ENCODE measurements at regions not wholly inside any gene's neighbourhood (a gene's known extent, or its start where the extent isn't known, plus 50 kb on each side); places are given as distances from the start of the nearest gene placed in this dataset.
"Not testable (repeated sequence)": the region's sequence is repeated elsewhere in the genome, so short reads cannot be mapped to it uniquely, and the experiment has no call there.

DNA sequence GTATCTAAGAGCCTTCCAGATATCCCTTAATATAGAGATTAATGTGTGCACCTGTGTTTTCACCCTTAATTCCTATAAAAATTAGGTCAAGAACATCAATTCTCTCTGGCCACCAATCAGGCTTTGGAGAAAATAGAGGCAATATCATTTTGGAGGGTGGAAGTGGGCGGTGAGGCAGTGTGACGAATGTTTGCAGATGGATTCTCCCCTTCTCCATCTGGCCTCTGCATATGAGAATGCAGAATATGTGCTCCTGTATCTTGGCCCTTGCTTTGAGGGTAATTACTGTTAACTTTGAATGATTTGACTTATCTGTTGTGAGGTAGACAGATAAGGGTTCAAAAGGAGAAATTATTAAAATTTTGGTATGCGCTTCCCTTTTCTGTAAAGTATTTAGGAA lies 304.0 kb upstream of the NPSR1 start:
- Histone ChIP-seq H3K4me1 (ENCODE audit: insufficient read depth, low read length) (no peaks in the 10 kb centered on the region), H3K4me3 (ENCODE audit: low read length) (no peak overlapping the region)

DNA sequence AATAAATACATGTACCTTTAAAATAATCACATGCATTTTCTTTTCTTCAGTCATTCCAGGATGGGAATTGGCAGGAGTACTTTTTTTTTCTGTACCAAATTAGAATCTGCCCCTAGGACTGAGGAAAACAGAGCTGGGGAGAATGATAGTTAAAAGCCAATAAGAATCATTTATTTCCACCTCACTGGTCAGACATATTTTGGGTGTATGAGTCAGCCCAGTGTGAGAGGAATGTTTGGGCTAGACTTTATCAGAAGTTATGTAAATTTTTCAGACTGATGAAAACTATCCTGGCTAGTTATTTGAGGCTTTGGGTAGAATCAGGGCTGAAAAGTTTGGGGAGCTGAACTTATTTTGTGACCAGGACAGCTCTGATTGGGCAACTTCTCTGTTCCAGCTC lies 303.1 kb upstream of the NPSR1 start:
- Histone ChIP-seq H3K36me3 (ENCODE audit: insufficient read depth, low read length) (no peaks in the 10 kb centered on the region), H3K4me1 (ENCODE audit: insufficient read depth, low read length) (no peaks in the 10 kb centered on the region), H2AFZ (ENCODE audit: low read depth, low read length) (no peak overlapping the region), H3K9me3 (ENCODE audit: low read length) (no peaks in the 10 kb centered on the region), H3K27me3 (ENCODE audit: insufficient read depth, low read length) (no peaks in the 10 kb centered on the region), H3K4me3 (ENCODE audit: low read length) (no peak overlapping the region)

More for the DNA sequence above, 304.0 kb upstream of the NPSR1 start:
- Histone ChIP-seq H3K36me3 (ENCODE audit: insufficient read depth, low read length) (no peaks in the 10 kb centered on the region), H2AFZ (ENCODE audit: low read depth, low read length) (no peak overlapping the region), H3K9me3 (ENCODE audit: low read length) (no peaks in the 10 kb centered on the region), H3K27me3 (ENCODE audit: insufficient read depth, low read length) (no peaks in the 10 kb centered on the region)

GRCh38 chr7:34357068-34357467 lies 300.9 kb upstream of the NPSR1 start:
- Histone ChIP-seq H3K36me3 (ENCODE audit: insufficient read depth, low read length) (no peaks in the 10 kb centered on the region), H3K9me3 (ENCODE audit: low read length) (no peaks in the 10 kb centered on the region), H3K27me3 (ENCODE audit: insufficient read depth, low read length) (no peaks in the 10 kb centered on the region), H3K4me1 (ENCODE audit: insufficient read depth, low read length) (no peaks in the 10 kb centered on the region), H2AFZ (ENCODE audit: low read depth, low read length) (no peak overlapping the region), H3K4me3 (ENCODE audit: low read length) (no peak overlapping the region)

DNA sequence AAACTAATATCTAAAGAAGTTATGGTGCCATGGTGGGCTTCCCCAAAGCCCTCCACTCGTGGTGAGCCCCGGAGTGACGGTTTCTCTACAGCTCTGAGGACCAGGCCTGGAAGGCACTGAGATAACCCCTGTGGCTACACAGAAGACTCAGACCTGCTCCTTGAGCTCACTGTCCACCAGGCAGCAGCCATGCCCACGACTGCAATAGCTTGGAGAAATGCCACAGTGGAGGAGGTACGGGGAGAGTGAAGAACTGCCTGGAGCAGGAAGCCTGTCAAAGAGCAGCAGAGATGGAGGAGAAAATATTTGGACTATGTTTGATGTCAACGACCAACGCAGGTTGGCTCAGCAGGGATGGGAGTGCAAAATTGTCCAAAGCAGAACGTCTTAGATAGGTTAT lies 300.1 kb upstream of the NPSR1 start:
- Histone ChIP-seq H2AFZ (ENCODE audit: low read depth, low read length) (no peak overlapping the region), H3K4me1 (ENCODE audit: insufficient read depth, low read length) (no peaks in the 10 kb centered on the region), H3K36me3 (ENCODE audit: insufficient read depth, low read length) (no peaks in the 10 kb centered on the region), H3K9me3 (ENCODE audit: low read length) (no peaks in the 10 kb centered on the region), H3K27me3 (ENCODE audit: insufficient read depth, low read length) (no peaks in the 10 kb centered on the region), H3K4me3 (ENCODE audit: low read length) (no peak overlapping the region)

- not testable (repeated sequence) for H2AFZ ChIP-seq (ENCODE audit: low read depth, low read length); H3K4me3 ChIP-seq (ENCODE audit: low read length); H3K36me3 ChIP-seq (ENCODE audit: insufficient read depth, low read length); H3K4me1 ChIP-seq (ENCODE audit: insufficient read depth, low read length); H3K9me3 ChIP-seq (ENCODE audit: low read length); H3K27me3 ChIP-seq (ENCODE audit: insufficient read depth, low read length)
Observed at GRCh38 chr7:34358578-34358977, 299.4 kb upstream of the NPSR1 start.

- Histone ChIP-seq H3K9me3 (ENCODE audit: low read length) (no peaks in the 10 kb centered on the region), H3K4me3 (ENCODE audit: low read length) (no peak overlapping the region), H3K27me3 (ENCODE audit: insufficient read depth, low read length) (no peaks in the 10 kb centered on the region), H2AFZ (ENCODE audit: low read depth, low read length) (no peak overlapping the region), H3K36me3 (ENCODE audit: insufficient read depth, low read length) (no peaks in the 10 kb centered on the region), H3K4me1 (ENCODE audit: insufficient read depth, low read length) (no peaks in the 10 kb centered on the region)
Observed at GRCh38 chr7:34361663-34362250, 296.3 kb upstream of the NPSR1 start.

DNA sequence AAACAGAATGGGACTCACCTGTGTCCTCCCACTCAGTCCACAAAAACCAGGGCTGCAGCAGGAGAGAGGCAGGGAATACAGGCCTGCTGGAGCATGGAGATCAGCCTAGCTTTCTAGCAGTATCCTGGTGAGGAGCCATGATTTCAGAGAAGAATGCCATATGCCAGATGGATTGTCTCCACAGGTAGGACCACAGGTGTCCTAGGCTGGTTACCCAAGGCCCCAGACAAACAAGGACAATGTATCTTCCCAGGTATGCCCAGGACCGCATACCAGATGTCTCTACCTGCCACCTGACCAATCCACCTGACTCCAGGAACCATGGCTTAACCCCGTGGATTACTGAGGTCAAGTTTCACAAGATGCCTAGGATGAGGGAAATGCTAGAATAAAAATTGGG lies 295.4 kb upstream of the NPSR1 start:
- no peak overlapping the region for H3K4me3 ChIP-seq (ENCODE audit: low read length)

DNA sequence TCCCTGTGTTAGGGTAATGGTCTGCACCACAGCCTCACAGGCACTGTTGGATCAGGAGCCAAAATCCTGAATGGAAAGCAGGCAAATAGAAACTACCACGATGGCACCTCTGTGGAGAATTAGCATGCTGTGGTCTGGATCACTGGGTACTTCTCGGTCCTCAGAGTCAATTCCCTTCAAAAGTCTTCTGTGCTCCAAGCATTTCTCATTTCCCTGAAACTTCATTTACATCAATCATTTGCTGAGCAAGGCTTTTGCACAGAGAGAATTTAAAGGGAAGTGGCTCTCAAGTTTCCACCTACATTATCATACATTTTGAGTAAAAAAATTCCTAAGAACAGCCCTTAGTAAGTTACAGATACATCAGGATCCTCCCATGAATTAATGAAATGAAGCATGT lies 293.9 kb upstream of the NPSR1 start:
- no peaks in the 10 kb centered on the region for H3K4me1 ChIP-seq (ENCODE audit: insufficient read depth, low read length)
- no peaks in the 10 kb centered on the region for H3K27me3 ChIP-seq (ENCODE audit: insufficient read depth, low read length)
- no peak overlapping the region for H2AFZ ChIP-seq (ENCODE audit: low read depth, low read length)
- H3K36me3 ChIP-seq (ENCODE audit: insufficient read depth, low read length): no peaks in the 10 kb centered on the region
- H3K4me3 ChIP-seq (ENCODE audit: low read length): no peak overlapping the region
- no peaks in the 10 kb centered on the region for H3K9me3 ChIP-seq (ENCODE audit: low read length)

More for the DNA sequence above, 295.4 kb upstream of the NPSR1 start:
- Histone ChIP-seq H2AFZ (ENCODE audit: low read depth, low read length) (no peak overlapping the region), H3K4me1 (ENCODE audit: insufficient read depth, low read length) (no peaks in the 10 kb centered on the region), H3K36me3 (ENCODE audit: insufficient read depth, low read length) (no peaks in the 10 kb centered on the region), H3K9me3 (ENCODE audit: low read length) (no peaks in the 10 kb centered on the region), H3K27me3 (ENCODE audit: insufficient read depth, low read length) (no peaks in the 10 kb centered on the region)

DNA sequence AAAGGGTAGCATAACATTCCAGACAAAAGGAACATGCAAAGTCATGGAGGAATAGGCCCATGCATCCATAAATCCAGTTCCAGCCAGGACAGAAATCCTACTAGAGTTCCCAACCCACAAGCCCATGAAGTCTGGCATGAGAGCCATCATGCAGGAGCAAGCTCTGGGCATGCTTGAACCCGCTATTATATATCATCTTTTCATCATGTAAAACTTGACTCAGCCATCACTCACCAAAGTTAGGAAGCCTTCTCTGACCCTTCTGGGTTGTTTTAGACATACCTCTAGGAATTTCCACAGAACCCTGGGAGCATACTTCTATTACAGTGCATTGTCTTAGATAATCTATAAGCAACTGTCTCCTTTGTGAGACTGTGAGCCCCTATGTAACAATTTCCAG lies 293.0 kb upstream of the NPSR1 start:
- H3K4me3 ChIP-seq (ENCODE audit: low read length): no peak overlapping the region
- no peaks in the 10 kb centered on the region for H3K4me1 ChIP-seq (ENCODE audit: insufficient read depth, low read length)
- H3K27me3 ChIP-seq (ENCODE audit: insufficient read depth, low read length): no peaks in the 10 kb centered on the region

GRCh38 chr7:34365611-34366010 lies 292.4 kb upstream of the NPSR1 start:
- no peaks in the 10 kb centered on the region for H3K4me1 ChIP-seq (ENCODE audit: insufficient read depth, low read length)
- H3K36me3 ChIP-seq (ENCODE audit: insufficient read depth, low read length): no peaks in the 10 kb centered on the region
- H3K27me3 ChIP-seq (ENCODE audit: insufficient read depth, low read length): no peaks in the 10 kb centered on the region
- H3K4me3 ChIP-seq (ENCODE audit: low read length): no peak overlapping the region
- no peaks in the 10 kb centered on the region for H3K9me3 ChIP-seq (ENCODE audit: low read length)
- no peak overlapping the region for H2AFZ ChIP-seq (ENCODE audit: low read depth, low read length)

More for the DNA sequence above, 293.0 kb upstream of the NPSR1 start:
- Histone ChIP-seq H3K36me3 (ENCODE audit: insufficient read depth, low read length) (no peaks in the 10 kb centered on the region), H2AFZ (ENCODE audit: low read depth, low read length) (no peak overlapping the region), H3K9me3 (ENCODE audit: low read length) (no peaks in the 10 kb centered on the region)

DNA sequence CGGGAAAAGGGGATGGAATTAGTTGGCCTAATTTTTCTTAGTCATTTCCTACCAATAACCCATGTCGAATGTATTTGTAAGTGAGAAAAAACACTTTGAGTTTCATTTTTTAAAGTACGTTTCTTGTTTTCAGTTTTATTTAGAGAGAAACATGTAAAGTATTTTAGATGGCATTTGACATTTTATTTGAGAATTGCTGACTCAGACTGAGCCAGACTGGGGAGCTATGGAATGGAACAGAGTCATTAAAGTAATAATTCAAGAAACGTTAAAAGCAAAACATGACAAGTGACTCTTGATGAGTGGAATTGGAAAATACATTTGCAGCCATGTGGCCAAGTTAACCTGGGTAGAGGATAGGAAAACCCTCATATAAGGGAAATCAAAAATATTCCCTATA lies 286.1 kb upstream of the NPSR1 start:
- H3K4me1 ChIP-seq (ENCODE audit: insufficient read depth, low read length): no peaks in the 10 kb centered on the region
- H2AFZ ChIP-seq (ENCODE audit: low read depth, low read length): no peak overlapping the region
- no peaks in the 10 kb centered on the region for H3K9me3 ChIP-seq (ENCODE audit: low read length)
- no peaks in the 10 kb centered on the region for H3K36me3 ChIP-seq (ENCODE audit: insufficient read depth, low read length)
- H3K4me3 ChIP-seq (ENCODE audit: low read length): no peak overlapping the region
- H3K27me3 ChIP-seq (ENCODE audit: insufficient read depth, low read length): no peaks in the 10 kb centered on the region

GRCh38 chr7:34373940-34374339 lies 284.1 kb upstream of the NPSR1 start:
- no peak overlapping the region for H2AFZ ChIP-seq (ENCODE audit: low read depth, low read length)
- H3K9me3 ChIP-seq (ENCODE audit: low read length): no peaks in the 10 kb centered on the region
- H3K4me3 ChIP-seq (ENCODE audit: low read length): no peak overlapping the region
- no peaks in the 10 kb centered on the region for H3K4me1 ChIP-seq (ENCODE audit: insufficient read depth, low read length)
- H3K36me3 ChIP-seq (ENCODE audit: insufficient read depth, low read length): no peaks in the 10 kb centered on the region
- H3K27me3 ChIP-seq (ENCODE audit: insufficient read depth, low read length): no peaks in the 10 kb centered on the region

GRCh38 chr7:34382166-34382893 lies 275.7 kb upstream of the NPSR1 start:
- peaks cover 3% of the 10 kb centered on the region for H3K9me3 ChIP-seq (ENCODE audit: low read length)
- H3K36me3 ChIP-seq (ENCODE audit: insufficient read depth, low read length): no peaks in the 10 kb centered on the region
- H2AFZ ChIP-seq (ENCODE audit: low read depth, low read length): no peak overlapping the region
- H3K4me3 ChIP-seq (ENCODE audit: low read length): no peak overlapping the region
- no peaks in the 10 kb centered on the region for H3K4me1 ChIP-seq (ENCODE audit: insufficient read depth, low read length)
- no peaks in the 10 kb centered on the region for H3K27me3 ChIP-seq (ENCODE audit: insufficient read depth, low read length)

GRCh38 chr7:34385384-34385783 lies 272.6 kb upstream of the NPSR1 start:
- H3K4me1 ChIP-seq (ENCODE audit: insufficient read depth, low read length): no peaks in the 10 kb centered on the region
- no peak overlapping the region for H3K4me3 ChIP-seq (ENCODE audit: low read length)
- no peaks in the 10 kb centered on the region for H3K27me3 ChIP-seq (ENCODE audit: insufficient read depth, low read length)
- no peak overlapping the region for H2AFZ ChIP-seq (ENCODE audit: low read depth, low read length)
- H3K9me3 ChIP-seq (ENCODE audit: low read length): peaks cover 3% of the 10 kb centered on the region
- no peaks in the 10 kb centered on the region for H3K36me3 ChIP-seq (ENCODE audit: insufficient read depth, low read length)
